GM12878 (cell line): ENCODE measurements at regions not wholly inside any gene's neighbourhood (a gene's known extent, or its start where the extent isn't known, plus 50 kb on each side); places are given as distances from the start of the nearest gene placed in this dataset.

Experiments used
- ATAC-seq: fragments of 200-7000 bp; cut with Tn5 transposase; 3 replicates; pipeline ENCODE4 v1.9.1; 2020; ENCODE audit warnings: mild to moderate bottlenecking, moderate library complexity
- BruUV-seq: library from RNA; stranded (reverse); fragments of 400-500 nt; replicated peaks from 2 replicates; lab custom pipeline; 2021; lab: Mats Ljungman, UMichigan
- CTCF ChIA-PET: fragments of 300-600 bp; sonication (Branson Sonifier 250); formaldehyde crosslinking; extraction: SDS; loops from one replicate; lab custom pipeline; 2021; ENCODE audit warnings: inconsistent platforms; lab: Yijun Ruan, JAX
- POLR2A ChIA-PET: fragments of 350-600 bp; formaldehyde crosslinking; extraction: SDS; loops from one replicate; lab custom pipeline; 2021; ENCODE audit warnings: inconsistent platforms; lab: Charles Lee
- RAD21 ChIA-PET: fragments of 300-600 bp; sonication (Branson Sonifier 250); formaldehyde crosslinking; loops from one replicate; lab custom pipeline; 2023; ENCODE audit warnings: antibody characterized with exemption; ENCODE audit not compliant: unreplicated experiment; lab: Charles Lee
- SMC1A ChIA-PET: fragments of 300-600 bp; sonication (Branson Sonifier 250); formaldehyde crosslinking; loops from one replicate; lab custom pipeline; 2023; ENCODE audit not compliant: unreplicated experiment, uncharacterized antibody; lab: Charles Lee
- DNase-seq: peaks from one replicate; pipeline ENCODE4 v3.0.0-alpha.2; 2011; ENCODE audit warnings: low read depth, low spot score
- FAIRE-seq: peaks from 3 replicates; lab custom pipeline; 2011; peaks lifted over from hg19 to GRCh38; lab: Jason Lieb, UNC
- H2AFZ ChIP-seq: 2 replicates; pipeline ENCODE4 v1.6.0; 2011; ENCODE audit warnings: low read depth, low read length, control low read depth; ENCODE audit not compliant: control insufficient read depth
- H3K27ac ChIP-seq: 2 replicates; pipeline ENCODE4 v1.5.1; 2011; ENCODE audit warnings: control low read depth; ENCODE audit not compliant: control insufficient read depth, insufficient read depth
- H3K27me3 ChIP-seq, 2 experiments: replicated peaks in 1 of 2; 2 replicates each; pipeline versions ENCODE4 v1.6.0 to v1.6.1; 2011; ENCODE audit warnings: low read length in 1 of 2; ENCODE audit not compliant: control insufficient read depth in 2 of 2, insufficient read depth in 2 of 2
- H3K36me3 ChIP-seq, 2 experiments: 2 replicates each; pipeline ENCODE4 v1.5.1; 2011; ENCODE audit warnings: low read length in 1 of 2; ENCODE audit not compliant: control insufficient read depth in 2 of 2, insufficient read depth in 2 of 2
- H3K4me1 ChIP-seq: 2 replicates; pipeline ENCODE4 v1.6.1; 2011; ENCODE audit warnings: mild to moderate bottlenecking, low read length, moderate library complexity, mixed read lengths; ENCODE audit not compliant: control insufficient read depth, insufficient read depth
- H3K4me2 ChIP-seq: 2 replicates; pipeline ENCODE4 v1.6.0; 2011; ENCODE audit warnings: control low read depth; ENCODE audit not compliant: control insufficient read depth, insufficient read depth
- H3K4me3 ChIP-seq: fragments of 200-600 bp; sonication (generic); 2 replicates; pipeline ENCODE4 v1.5.1; 2016
- H3K79me2 ChIP-seq: 2 replicates; pipeline ENCODE4 v1.6.0; 2011; ENCODE audit warnings: low read length; ENCODE audit not compliant: control insufficient read depth, insufficient read depth
- H3K9ac ChIP-seq: 2 replicates; pipeline ENCODE4 v1.8.0; 2011; ENCODE audit warnings: low read length, control low read depth, mixed read lengths; ENCODE audit not compliant: control insufficient read depth, insufficient read depth
- H3K9me3 ChIP-seq: replicated peaks from 3 replicates; pipeline ENCODE4 v1.5.1; 2011; ENCODE audit warnings: mild to moderate bottlenecking, low read length; ENCODE audit not compliant: control insufficient read depth, insufficient read depth
- H4K20me1 ChIP-seq: 2 replicates; pipeline ENCODE4 v1.6.0; 2011; ENCODE audit not compliant: control insufficient read depth, insufficient read depth
- DPF2 ChIP-seq: fragments of 450-650 bp; IDR thresholded peaks from 2 replicates; pipeline ENCODE4 v1.6.1; 2017; ENCODE audit warnings: mild to moderate bottlenecking
- IKZF1 ChIP-seq: fragments of 450-650 bp; conservative IDR thresholded peaks from 2 replicates; pipeline ENCODE4 v1.6.1; 2017; ENCODE audit warnings: antibody characterized with exemption, mild to moderate bottlenecking
- IRF4 ChIP-seq: IDR thresholded peaks from 2 replicates; pipeline ENCODE4 v1.6.1; 2011; ENCODE audit warnings: low read depth, low read length
- JUND ChIP-seq: IDR thresholded peaks from 2 replicates; pipeline ENCODE4 v1.6.1; 2012; ENCODE audit warnings: low read depth, mild to moderate bottlenecking, low read length, improper control_type of control experiment, moderate library complexity
- NBN ChIP-seq: fragments of 450-650 bp; IDR thresholded peaks from 2 replicates; pipeline ENCODE4 v1.6.1; 2016
- NR2C1 ChIP-seq: fragments of 450-650 bp; IDR thresholded peaks from 2 replicates; pipeline ENCODE4 v1.6.1; 2017; ENCODE audit warnings: antibody characterized with exemption, mild to moderate bottlenecking, moderate library complexity
- NR2C2 ChIP-seq: IDR thresholded peaks from 2 replicates; pipeline ENCODE4 v1.6.1; 2011; ENCODE audit warnings: borderline replicate concordance, low read depth; ENCODE audit not compliant: control insufficient read depth, insufficient read length
- PML ChIP-seq: IDR thresholded peaks from 2 replicates; pipeline ENCODE4 v1.6.1; 2012; ENCODE audit warnings: low read length, inconsistent platforms
- ZNF622 ChIP-seq: fragments of 450-650 bp; IDR thresholded peaks from 2 replicates; pipeline ENCODE4 v1.6.1; 2017; ENCODE audit warnings: mild to moderate bottlenecking, inconsistent platforms
- WGBS: methylation state at CpG from one replicate; pipeline ENCODE4 v1.1.6; 2016; ENCODE audit warnings: low lambda C conversion rate; ENCODE audit not compliant: insufficient replicate concordance, insufficient coverage; ENCODE audit errors: missing lambda C conversion rate; 5-methylcytosine and 5-hydroxymethylcytosine counted together
- in situ Hi-C: fragments of 300-500 bp; cut with MboI; formaldehyde crosslinking; loops from 9 replicates; pipeline ENCODE4 v1.14.3; 2018; ENCODE audit warnings: mixed read lengths
- intact Hi-C: fragments of 100-400 bp; cut with micrococcal nuclease; formaldehyde crosslinking; loops from one replicate; pipeline ENCODE4 v1.14.2; 2022; ENCODE audit not compliant: unreplicated experiment
- TF ChIP-seq, protein P1 (sequence below): fragments of 150-350 bp; IDR thresholded peaks from 2 replicates; pipeline ENCODE4 v1.6.1; 2016; ENCODE audit warnings: low read depth, low read length
- TF ChIP-seq, protein P2 (sequence below): IDR thresholded peaks from 2 replicates; pipeline ENCODE4 v1.6.1; 2011; ENCODE audit warnings: low read depth, mild to moderate bottlenecking, low read length, moderate library complexity, borderline replicate concordance; ENCODE audit errors: extremely low read depth
- TF ChIP-seq, protein P3 (sequence below): IDR thresholded peaks from 2 replicates; pipeline ENCODE4 v1.6.1; 2011; ENCODE audit warnings: borderline replicate concordance, low read depth, mild to moderate bottlenecking, moderate library complexity, mixed read lengths, low read length; ENCODE audit not compliant: insufficient read depth; ENCODE audit errors: extremely low read length

DNA sequence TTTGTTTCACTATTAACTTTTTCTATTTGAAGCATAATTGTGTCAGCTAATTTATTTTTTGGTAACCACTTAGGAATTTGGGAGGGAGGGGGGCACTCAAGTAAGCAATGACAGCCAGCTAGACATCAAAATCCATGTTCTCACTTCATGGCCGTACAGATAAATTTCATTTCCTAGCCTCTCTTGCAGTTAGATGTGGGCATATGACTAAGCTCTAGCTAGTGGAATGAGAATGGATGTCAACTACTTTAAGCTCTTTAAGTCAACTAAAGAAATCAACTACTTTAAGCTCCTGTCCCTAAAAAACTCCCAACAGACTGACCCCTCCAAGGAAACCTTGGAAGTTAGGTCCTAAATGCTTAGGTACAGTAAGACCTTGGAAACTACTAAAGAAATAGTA is 92.0 kb downstream of the KCNRG start:
- H3K9ac ChIP-seq, result no peak overlapping the region
- no peak overlapping the region for H2AFZ ChIP-seq
- H3K4me3 ChIP-seq, result no peak overlapping the region
- ChIA-PET CTCF (interaction anchor here (0.7 to 1.7 kb wide), 7 partner anchors 8 to 1288 kb away, joined by 3 to 8 read pairs (median 3); no protein-coding TSS in a partner anchor), RAD21 (interaction anchor here (0.9 to 1.6 kb wide), 3 partner anchors 23 to 786 kb away, joined by 3 to 6 read pairs (median 4); partner anchors contain the start of gene TRIM13), POLR2A (no interaction called here), SMC1A (interaction anchor here (0.7 to 1.5 kb wide), 6 partner anchors 9 to 312 kb away, joined by 3 to 4 read pairs (median 3); partner anchors contain the start of gene TRIM13)
- no peak for ATAC-seq
- no peaks in the 10 kb centered on the region for H3K79me2 ChIP-seq
- intact Hi-C loops (no loop called here), in situ Hi-C loops (no loop called here)
- H3K9me3 ChIP-seq, result no peaks in the 10 kb centered on the region
- H3K4me2 ChIP-seq, result no peak overlapping the region
- 100% methylated on average over 1 of the region's 1 CpG for whole genome bisulfite sequencing
- no peaks in the 10 kb centered on the region for H3K27me3 ChIP-seq
- TF ChIP-seq IRF4 (no peak), IKZF1 (no peak), ZNF622 (no peak), JUND (no peak), DPF2 (no peak), NBN (no peak), PML (no peak), NR2C1 (no peak), NR2C2 (no peak)
- TF ChIP-seq, protein P1, sequence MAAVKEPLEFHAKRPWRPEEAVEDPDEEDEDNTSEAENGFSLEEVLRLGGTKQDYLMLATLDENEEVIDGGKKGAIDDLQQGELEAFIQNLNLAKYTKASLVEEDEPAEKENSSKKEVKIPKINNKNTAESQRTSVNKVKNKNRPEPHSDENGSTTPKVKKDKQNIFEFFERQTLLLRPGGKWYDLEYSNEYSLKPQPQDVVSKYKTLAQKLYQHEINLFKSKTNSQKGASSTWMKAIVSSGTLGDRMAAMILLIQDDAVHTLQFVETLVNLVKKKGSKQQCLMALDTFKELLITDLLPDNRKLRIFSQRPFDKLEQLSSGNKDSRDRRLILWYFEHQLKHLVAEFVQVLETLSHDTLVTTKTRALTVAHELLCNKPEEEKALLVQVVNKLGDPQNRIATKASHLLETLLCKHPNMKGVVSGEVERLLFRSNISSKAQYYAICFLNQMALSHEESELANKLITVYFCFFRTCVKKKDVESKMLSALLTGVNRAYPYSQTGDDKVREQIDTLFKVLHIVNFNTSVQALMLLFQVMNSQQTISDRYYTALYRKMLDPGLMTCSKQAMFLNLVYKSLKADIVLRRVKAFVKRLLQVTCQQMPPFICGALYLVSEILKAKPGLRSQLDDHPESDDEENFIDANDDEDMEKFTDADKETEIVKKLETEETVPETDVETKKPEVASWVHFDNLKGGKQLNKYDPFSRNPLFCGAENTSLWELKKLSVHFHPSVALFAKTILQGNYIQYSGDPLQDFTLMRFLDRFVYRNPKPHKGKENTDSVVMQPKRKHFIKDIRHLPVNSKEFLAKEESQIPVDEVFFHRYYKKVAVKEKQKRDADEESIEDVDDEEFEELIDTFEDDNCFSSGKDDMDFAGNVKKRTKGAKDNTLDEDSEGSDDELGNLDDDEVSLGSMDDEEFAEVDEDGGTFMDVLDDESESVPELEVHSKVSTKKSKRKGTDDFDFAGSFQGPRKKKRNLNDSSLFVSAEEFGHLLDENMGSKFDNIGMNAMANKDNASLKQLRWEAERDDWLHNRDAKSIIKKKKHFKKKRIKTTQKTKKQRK, result no peak
- TF ChIP-seq, protein P2, sequence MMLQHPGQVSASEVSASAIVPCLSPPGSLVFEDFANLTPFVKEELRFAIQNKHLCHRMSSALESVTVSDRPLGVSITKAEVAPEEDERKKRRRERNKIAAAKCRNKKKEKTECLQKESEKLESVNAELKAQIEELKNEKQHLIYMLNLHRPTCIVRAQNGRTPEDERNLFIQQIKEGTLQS, result no peak
- TF ChIP-seq, protein P3, sequence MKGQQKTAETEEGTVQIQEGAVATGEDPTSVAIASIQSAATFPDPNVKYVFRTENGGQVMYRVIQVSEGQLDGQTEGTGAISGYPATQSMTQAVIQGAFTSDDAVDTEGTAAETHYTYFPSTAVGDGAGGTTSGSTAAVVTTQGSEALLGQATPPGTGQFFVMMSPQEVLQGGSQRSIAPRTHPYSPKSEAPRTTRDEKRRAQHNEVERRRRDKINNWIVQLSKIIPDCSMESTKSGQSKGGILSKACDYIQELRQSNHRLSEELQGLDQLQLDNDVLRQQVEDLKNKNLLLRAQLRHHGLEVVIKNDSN, result no peak
- no peak for FAIRE-seq
- no peak for DNase-seq
- H3K4me1 ChIP-seq, result peaks cover 8% of the 10 kb centered on the region; the same call in 1 of the 2 replicates
- no TSS peak for BruUV-seq
- no peak overlapping the region for H3K27ac ChIP-seq
- no peaks in the 10 kb centered on the region for H4K20me1 ChIP-seq
- no peaks in the 10 kb centered on the region for H3K36me3 ChIP-seq
